ENCODE measurements at regions not wholly inside any gene's neighbourhood (a gene's known extent, or its start where the extent isn't known, plus 50 kb on each side); places are given as distances from the start of the nearest gene placed in this dataset.

GRCh38 chrX:1821846-1822245 lies 207.0 kb downstream of the ASMT start:
- no peak for TF ChIP-seq CTCF (IDR thresholded peaks at IDR 0.05)
- TF ChIP-seq POLR2AphosphoS5 (IDR thresholded peaks at IDR 0.05), result no peak
